GM12873 (cell line): ENCODE measurements at regions not wholly inside any gene's neighbourhood (a gene's known extent, or its start where the extent isn't known, plus 50 kb on each side); places are given as distances from the start of the nearest gene placed in this dataset.

Experiments used
- CTCF ChIP-seq: IDR thresholded peaks from 2 replicates; pipeline ENCODE4 v1.5.1; 2012; ENCODE audit warnings: low read depth, mild to moderate bottlenecking, moderate library complexity, low read length, control low read depth; ENCODE audit not compliant: insufficient read depth; ENCODE audit errors: missing control alignments

DNA sequence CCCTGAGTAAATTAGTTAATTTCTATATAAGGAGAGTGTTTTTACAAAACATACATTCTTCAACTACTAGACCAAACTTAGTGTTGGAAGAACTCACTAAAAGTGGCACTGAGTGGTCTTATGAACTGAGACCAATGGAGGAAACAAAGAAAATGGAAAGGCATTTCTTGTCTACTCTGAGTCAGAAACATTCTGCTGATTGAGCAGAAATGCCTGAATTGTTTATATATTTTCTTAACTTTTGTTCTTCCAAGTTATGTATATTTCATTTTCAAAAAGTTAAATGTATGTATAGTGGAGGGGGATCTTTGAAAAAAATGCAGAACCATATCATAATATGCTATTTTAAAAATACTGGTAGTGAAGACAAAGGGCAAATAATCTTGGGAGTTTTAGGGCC lies 320.7 kb downstream of the HGF start:
- no peak for TF ChIP-seq CTCF

GRCh38 chr7:81447351-81447952 lies 322.4 kb downstream of the HGF start:
- TF ChIP-seq CTCF, result no peak

DNA sequence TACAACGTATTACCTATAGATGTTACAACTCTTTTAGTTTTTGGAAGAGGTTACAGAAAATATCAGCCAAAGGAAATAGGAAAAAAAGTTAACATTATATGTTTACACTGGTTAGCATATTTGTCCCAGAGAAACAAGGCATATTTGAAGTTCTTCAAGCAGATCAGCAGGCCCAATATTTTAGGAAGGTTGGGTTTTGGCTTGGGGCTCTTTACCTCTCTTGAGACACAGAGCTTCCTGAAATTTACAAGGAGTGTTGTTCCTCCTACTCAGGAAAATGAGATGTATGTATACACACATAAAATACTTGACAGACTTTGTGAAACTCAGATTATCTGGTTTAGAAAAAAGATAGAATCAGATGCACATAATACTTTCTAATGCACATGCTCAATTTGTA lies 323.6 kb downstream of the HGF start:
- no peak for TF ChIP-seq CTCF

GRCh38 chr7:81445462-81445861 lies 324.4 kb downstream of the HGF start:
- no peak for TF ChIP-seq CTCF

GRCh38 chr7:81441750-81442149 lies 328.1 kb downstream of the HGF start:
- no peak for TF ChIP-seq CTCF

DNA sequence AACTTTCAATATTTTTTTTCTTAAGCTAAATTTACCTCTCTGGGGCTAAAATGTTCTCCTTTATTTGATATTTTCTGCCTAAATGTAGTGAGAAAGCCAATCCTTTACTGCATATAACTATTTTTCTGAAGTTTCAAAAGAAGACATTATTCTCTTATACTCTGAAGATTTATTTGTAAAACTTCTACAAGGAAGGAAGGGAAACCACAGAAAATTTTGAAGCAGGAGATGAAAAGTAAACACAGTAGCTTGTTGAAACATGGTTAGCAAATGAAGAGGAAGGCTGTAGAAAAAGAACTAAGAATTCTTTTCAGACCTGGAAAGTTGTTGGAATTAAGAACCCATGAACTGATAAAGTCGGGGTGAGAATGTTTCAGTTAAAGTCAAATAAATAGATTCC lies 330.3 kb downstream of the HGF start:
- TF ChIP-seq CTCF, result no peak

GRCh38 chr7:81433692-81434331 lies 336.0 kb downstream of the HGF start:
- no peak for TF ChIP-seq CTCF

GRCh38 chr7:81433206-81433605 lies 336.6 kb downstream of the HGF start:
- TF ChIP-seq CTCF, result no peak
